Spleen (tissue), 11 donors: ENCODE measurements at regions not wholly inside any gene's neighbourhood (a gene's known extent, or its start where the extent isn't known, plus 50 kb on each side); places are given as distances from the start of the nearest gene placed in this dataset.

Experiments
- DNase-seq: peaks from one replicate; pipeline ENCODE4 v3.0.0-alpha.2; 2020
- H3K27ac ChIP-seq, 8 donors: fragments of 200-600 bp; sonication (generic) in 7 of 8; 1 replicate in 4 of 8; 2 replicates in 4 of 8; pipeline versions ENCODE4 v1.5.0 to v1.8.0; 2016 to 2021; ENCODE audit warnings: inconsistent platforms in 4 of 8, mild to moderate bottlenecking in 4 of 8, moderate library complexity in 1 of 8
- H3K27me3 ChIP-seq, 7 donors: fragments of 200-600 bp; sonication (generic) in 6 of 7; replicated peaks in 1 of 7; 1 replicate in 4 of 7; 2 replicates in 3 of 7; pipeline versions ENCODE4 v1.5.0 to v1.8.0; 2016 to 2021; ENCODE audit warnings: inconsistent platforms in 3 of 7, mild to moderate bottlenecking in 1 of 7
- H3K36me3 ChIP-seq, 6 donors: fragments of 200-600 bp; sonication (generic) in 5 of 6; 1 replicate in 4 of 6; 2 replicates in 2 of 6; pipeline versions ENCODE4 v1.5.0 to v1.8.0; 2016 to 2021; ENCODE audit warnings: inconsistent platforms in 2 of 6
- H3K4me1 ChIP-seq, 6 donors: fragments of 200-600 bp; sonication (generic) in 5 of 6; 1 replicate in 3 of 6; 2 replicates in 3 of 6; pipeline versions ENCODE4 v1.5.0 to v1.8.0; 2016 to 2021; ENCODE audit warnings: inconsistent platforms in 3 of 6
- H3K4me3 ChIP-seq, 8 donors: fragments of 200-600 bp; sonication (generic) in 7 of 8; 1 replicate in 4 of 8; 2 replicates in 4 of 8; pipeline versions ENCODE4 v1.5.0 to v1.8.0; 2016 to 2021; ENCODE audit warnings: inconsistent platforms in 4 of 8, mild to moderate bottlenecking in 4 of 8, moderate library complexity in 2 of 8
- H3K9me3 ChIP-seq, 8 donors: fragments of 200-600 bp; sonication (generic) in 7 of 8; 1 replicate in 4 of 8; 2 replicates in 4 of 8; pipeline versions ENCODE4 v1.5.0 to v1.8.0; 2016 to 2021; ENCODE audit warnings: inconsistent platforms in 4 of 8
- CTCF ChIP-seq, 11 experiments: fragments of 200-600 bp in 7 of 11; fragments of 450-650 bp in 4 of 11; sonication (generic) in 4 of 11; IDR thresholded peaks in 8 of 11; conservative IDR thresholded peaks in 3 of 11; 1 replicate in 7 of 11; 2 replicates in 4 of 11; pipeline versions ENCODE4 v1.4.0 to v1.8.0; 2016 to 2021; ENCODE audit warnings: antibody characterized with exemption in 11 of 11, inconsistent platforms in 4 of 11, mild to moderate bottlenecking in 1 of 11
- POLR2A ChIP-seq, 3 donors: fragments of 450-650 bp; IDR thresholded peaks; one replicate each; pipeline ENCODE4 v1.5.1; 2017; ENCODE audit warnings: antibody characterized with exemption in 3 of 3, mild to moderate bottlenecking in 1 of 3
- POLR2AphosphoS5 ChIP-seq, 3 donors: sonication (generic); formaldehyde crosslinking; IDR thresholded peaks; one replicate each; pipeline ENCODE4 v1.5.1; 2017; ENCODE audit warnings: antibody characterized with exemption in 3 of 3
- WGBS, 5 donors: extraction: QIAGEN DNeasy Blood & Tissue Kit in 3 of 5; methylation state at CpG; one replicate each; pipeline versions ENCODE4 v1.1.5 to v1.1.7; 2013 to 2018; 5-methylcytosine and 5-hydroxymethylcytosine counted together
- intact Hi-C: fragments of 100-400 bp; cut with DNase I; formaldehyde crosslinking; loops from one replicate; pipeline ENCODE4 v1.15.0; 2023; ENCODE audit warnings: low total_unique reads
- donor health status: healthy with polysubstance abuse.
- donor health status: DM: no; HTN: no; CAD: no; lungs with moderate emphysema.
- donor health status: DM: no; HTN: no; CAD: no.
- donor health status: Bipolar disorder and iron deficiency.
- donor health status: healthy.
- donor health status: DM: no; HTN: no; CAD: no.
- donor health status: DM: yes; HTN: yes; CAD: no.

- Histone ChIP-seq H3K36me3 (no peaks in the 10 kb centered on the region), H3K4me1 (no peaks in the 10 kb centered on the region), H3K27ac (no peak overlapping the region), H3K4me3 (no peak overlapping the region), H3K9me3 (peaks cover 0 to 65% (median 60%) of the 10 kb centered on the region in 8 donors), H3K27me3 (no peaks in the 10 kb centered on the region)
- intact Hi-C loops: no loop called here
- 53 to 97% (median 94%) methylated on average over 1 of the region's 1 CpG for WGBS, 5 donors
- no peak for DNase-seq
- no peak for TF ChIP-seq POLR2AphosphoS5 (IDR thresholded peaks at IDR 0.05)
- no peak for TF ChIP-seq CTCF (IDR thresholded peaks at IDR 0.05 in 8 of 11, conservative IDR thresholded peaks at IDR 0.05 in 3 of 11)
- TF ChIP-seq POLR2A (IDR thresholded peaks at IDR 0.05): no peak
Observed at GRCh38 chr4:166377578-166377977, 504.5 kb downstream of the TLL1 start.

DNA sequence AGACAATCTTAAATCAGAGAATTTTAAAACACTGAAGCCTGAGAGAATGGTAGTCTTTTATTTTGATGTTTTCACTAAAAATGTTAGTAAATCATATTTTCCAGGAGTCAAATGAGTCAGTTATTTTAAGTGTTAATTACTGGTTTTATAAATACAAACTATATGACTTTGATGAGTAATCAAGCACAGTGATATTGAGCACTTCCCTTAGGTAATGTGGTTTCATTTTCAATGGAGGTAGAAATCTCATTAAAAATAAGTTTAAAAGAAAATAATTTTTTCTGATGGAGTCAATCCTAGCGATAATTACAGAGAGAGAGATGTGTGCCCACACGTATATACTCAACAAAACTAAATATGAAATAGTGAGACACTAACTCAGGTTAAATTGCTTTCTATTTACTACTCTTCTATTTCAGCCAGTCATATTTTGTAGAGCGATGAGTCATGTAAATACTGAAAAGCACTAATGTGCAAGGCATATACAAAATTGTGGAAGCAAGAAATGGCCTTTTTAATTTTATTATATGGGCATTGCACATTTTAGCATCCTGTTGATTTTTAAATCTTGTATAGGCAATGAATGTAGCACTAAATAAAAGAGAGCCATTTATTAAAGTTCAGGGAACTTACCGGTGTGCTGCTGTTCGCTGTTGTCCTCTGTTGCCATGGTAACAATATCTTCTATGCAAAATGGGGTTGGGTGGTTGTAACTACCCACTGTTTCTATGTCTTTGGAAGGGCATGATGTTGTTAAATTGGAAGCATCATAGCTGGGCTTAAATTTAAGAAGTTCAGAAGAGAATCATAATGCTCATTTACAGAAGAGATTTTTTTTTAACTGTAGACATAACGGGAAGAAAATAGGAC, 513.7 kb downstream of the TLL1 start:
- TF ChIP-seq POLR2AphosphoS5 (IDR thresholded peaks at IDR 0.05) (no peak), POLR2A (IDR thresholded peaks at IDR 0.05) (no peak), CTCF (IDR thresholded peaks at IDR 0.05 in 8 of 11, conservative IDR thresholded peaks at IDR 0.05 in 3 of 11) (no peak)
- Histone ChIP-seq H3K27ac (no peak overlapping the region), H3K36me3 (no peaks in the 10 kb centered on the region), H3K4me1 (no peaks in the 10 kb centered on the region), H3K9me3 (no peaks in the 10 kb centered on the region), H3K4me3 (no peak overlapping the region), H3K27me3 (no peaks in the 10 kb centered on the region)
- intact Hi-C loops: no loop called here
- 71 to 85% (median 75%) methylated on average over 6 of the region's 6 CpGs for WGBS, 5 donors
- DNase-seq: no peak

- no peaks in the 10 kb centered on the region for H3K27me3 ChIP-seq
- TF ChIP-seq CTCF (IDR thresholded peaks at IDR 0.05 in 8 of 11, conservative IDR thresholded peaks at IDR 0.05 in 3 of 11) (no peak), POLR2AphosphoS5 (IDR thresholded peaks at IDR 0.05) (no peak), POLR2A (IDR thresholded peaks at IDR 0.05) (no peak)
- H3K4me3 ChIP-seq: no peak overlapping the region
- intact Hi-C loops: no loop called here
- WGBS, 5 donors: 65 to 86% (median 79%) methylated on average over 1 of the region's 1 CpG
- no peak overlapping the region for H3K27ac ChIP-seq
- H3K9me3 ChIP-seq: no peaks in the 10 kb centered on the region
- DNase-seq: no peak
- H3K36me3 ChIP-seq: no peaks in the 10 kb centered on the region
- H3K4me1 ChIP-seq: no peaks in the 10 kb centered on the region
Observed at GRCh38 chr4:166391501-166391900, 518.5 kb downstream of the TLL1 start.

DNA sequence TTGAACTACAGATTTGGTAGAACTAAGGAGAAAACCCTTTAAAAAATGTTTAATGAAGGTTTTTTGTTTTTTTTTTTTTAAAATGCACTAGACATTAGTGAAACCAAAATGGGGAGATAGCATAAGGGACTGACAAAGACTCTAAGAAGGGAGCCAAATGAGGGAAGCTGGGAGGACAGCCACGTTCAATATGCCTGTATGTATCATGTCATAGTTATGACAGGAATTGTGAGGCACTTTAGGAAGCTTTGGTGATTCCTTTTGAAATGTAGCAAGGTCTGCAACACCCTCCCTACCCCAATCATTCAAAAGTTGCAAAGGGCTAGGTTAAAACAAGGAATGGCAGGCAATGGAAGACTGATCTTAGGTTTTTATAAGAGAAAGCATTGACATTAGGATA, 526.0 kb downstream of the TLL1 start:
- no peak for TF ChIP-seq CTCF (IDR thresholded peaks at IDR 0.05 in 8 of 11, conservative IDR thresholded peaks at IDR 0.05 in 3 of 11)
- no peak for TF ChIP-seq POLR2AphosphoS5 (IDR thresholded peaks at IDR 0.05)
- TF ChIP-seq POLR2A (IDR thresholded peaks at IDR 0.05): no peak
- Histone ChIP-seq H3K4me3 (no peak overlapping the region), H3K27me3 (no peaks in the 10 kb centered on the region), H3K27ac (no peak overlapping the region), H3K36me3 (no peaks in the 10 kb centered on the region), H3K9me3 (peaks cover 0 to 2% (median 0%) of the 10 kb centered on the region in 8 donors), H3K4me1 (no peaks in the 10 kb centered on the region)
- intact Hi-C loops: no loop called here
- no peak for DNase-seq
- 32 to 70% (median 50%) methylated on average over 1 of the region's 1 CpG for WGBS, 5 donors
